Hematopoietic multipotent progenitor cell treated with erythropoietin and hydrocortisone succinate and interleukin-3 and kit ligand, for 15 days (in vitro differentiated cells): ENCODE measurements at regions not wholly inside any gene's neighbourhood (a gene's known extent, or its start where the extent isn't known, plus 50 kb on each side); places are given as distances from the start of the nearest gene placed in this dataset.
"Not testable (repeated sequence)": the region's sequence is repeated elsewhere in the genome, so short reads cannot be mapped to it uniquely, and the experiment has no call there.

Experiments used
- DNase-seq: peaks from one replicate; pipeline ENCODE4 v3.0.0-alpha.2; 2015; ENCODE audit warnings: low spot score

- not testable (repeated sequence) for DNase-seq
These were observed 68.1 kb downstream of the GOLGA6L6 start for GRCh38 chr15:20473465-20473864.

- DNase-seq = not testable (repeated sequence)
These were observed 68.6 kb downstream of the GOLGA6L6 start for GRCh38 chr15:20472983-20473382.

GRCh38 chr15:20470810-20471209 is 70.8 kb downstream of the GOLGA6L6 start:
- DNase-seq = not testable (repeated sequence)

- DNase-seq = not testable (repeated sequence)
These were observed 100.5 kb downstream of the GOLGA6L6 start for GRCh38 chr15:20441138-20441537.

- not testable (repeated sequence) for DNase-seq
These were observed 101.2 kb downstream of the GOLGA6L6 start for GRCh38 chr15:20440390-20440789.

GRCh38 chr15:20439111-20439510 is 102.5 kb downstream of the GOLGA6L6 start:
- not testable (repeated sequence) for DNase-seq

- not testable (repeated sequence) for DNase-seq
These were observed 103.3 kb downstream of the GOLGA6L6 start for GRCh38 chr15:20438255-20438654.

- not testable (repeated sequence) for DNase-seq
These were observed 108.1 kb downstream of the GOLGA6L6 start for GRCh38 chr15:20433468-20433867.

- not testable (repeated sequence) for DNase-seq
These were observed 111.1 kb downstream of the GOLGA6L6 start for GRCh38 chr15:20430495-20430894.

- not testable (repeated sequence) for DNase-seq
These were observed 120.9 kb downstream of the GOLGA6L6 start for GRCh38 chr15:20420710-20421109.

- DNase-seq = not testable (repeated sequence)
These were observed 125.0 kb downstream of the GOLGA6L6 start for GRCh38 chr15:20416618-20417017.

GRCh38 chr15:20409667-20410198 is 131.9 kb downstream of the GOLGA6L6 start:
- DNase-seq = not testable (repeated sequence)

GRCh38 chr15:20409247-20409646 is 132.4 kb downstream of the GOLGA6L6 start:
- DNase-seq = no peak

- DNase-seq = no peak
These were observed 134.0 kb downstream of the GOLGA6L6 start for GRCh38 chr15:20407553-20407952.

- DNase-seq = not testable (repeated sequence)
These were observed 137.0 kb downstream of the GOLGA6L6 start for GRCh38 chr15:20404571-20404970.

- not testable (repeated sequence) for DNase-seq
These were observed 139.0 kb downstream of the GOLGA6L6 start for GRCh38 chr15:20402586-20402985.

GRCh38 chr15:20401058-20401457 is 140.5 kb downstream of the GOLGA6L6 start:
- not testable (repeated sequence) for DNase-seq

GRCh38 chr15:20398680-20399079 is 142.9 kb downstream of the GOLGA6L6 start:
- not testable (repeated sequence) for DNase-seq

GRCh38 chr15:20388161-20388560 is 153.4 kb downstream of the GOLGA6L6 start:
- DNase-seq = not testable (repeated sequence)

- no peak for DNase-seq
These were observed 155.4 kb downstream of the GOLGA6L6 start for GRCh38 chr15:20386198-20386597.

- not testable (repeated sequence) for DNase-seq
These were observed 161.4 kb downstream of the GOLGA6L6 start for GRCh38 chr15:20380199-20380598.

GRCh38 chr15:20376872-20377271 is 164.7 kb downstream of the GOLGA6L6 start:
- DNase-seq = no peak

- not testable (repeated sequence) for DNase-seq
These were observed 169.2 kb downstream of the GOLGA6L6 start for GRCh38 chr15:20372416-20372815.

GRCh38 chr15:20369500-20369899 is 172.1 kb downstream of the GOLGA6L6 start:
- no peak for DNase-seq
